SK-N-MC (cell line): ENCODE measurements at regions not wholly inside any gene's neighbourhood (a gene's known extent, or its start where the extent isn't known, plus 50 kb on each side); places are given as distances from the start of the nearest gene placed in this dataset.
"Not testable (repeated sequence)": the region's sequence is repeated elsewhere in the genome, so short reads cannot be mapped to it uniquely, and the experiment has no call there.

Experiments used
- DNase-seq: peaks from one replicate; pipeline ENCODE4 v3.0.0-alpha.2; 2011; ENCODE audit warnings: low read depth, low spot score
- H3K27ac ChIP-seq: fragments of 200-600 bp; sonication (generic); 2 replicates; pipeline ENCODE4 v1.5.1; 2016; ENCODE audit warnings: mixed run types
- H3K36me3 ChIP-seq: fragments of 200-600 bp; sonication (generic); 2 replicates; pipeline ENCODE4 v1.6.1; 2017; ENCODE audit warnings: antibody characterized with exemption, low read length, mixed read lengths; ENCODE audit not compliant: insufficient read depth
- H3K4me3 ChIP-seq: fragments of 200-600 bp; sonication (generic); 2 replicates; pipeline ENCODE4 v1.5.1; 2016
- H3K9ac ChIP-seq: fragments of 200-600 bp; sonication (generic); 2 replicates; pipeline ENCODE4 v1.8.0; 2017; ENCODE audit warnings: mixed run types, mixed read lengths; ENCODE audit not compliant: insufficient read length
- H3K9me3 ChIP-seq: fragments of 200-600 bp; sonication (generic); 2 replicates; pipeline ENCODE4 v1.6.1; 2017; ENCODE audit warnings: low read depth, mild to moderate bottlenecking, antibody characterized with exemption, low read length, moderate library complexity, mixed read lengths
- EZH2 ChIP-seq: fragments of 200-600 bp; sonication (generic); IDR thresholded peaks from one replicate; pipeline ENCODE4 v1.6.1; 2017; ENCODE audit warnings: antibody characterized with exemption
- FOXP2 ChIP-seq: optimal IDR thresholded peaks from 2 replicates; pipeline ENCODE3; 2011; ENCODE audit warnings: mild to moderate bottlenecking, moderate library complexity; ENCODE audit not compliant: insufficient read depth; ENCODE audit errors: extremely low read length, control extremely low read depth
- POLR2AphosphoS5 ChIP-seq: IDR thresholded peaks from 2 replicates; pipeline ENCODE4 v1.6.1; 2012; ENCODE audit warnings: mild to moderate bottlenecking, low read depth, low read length, borderline replicate concordance

DNA sequence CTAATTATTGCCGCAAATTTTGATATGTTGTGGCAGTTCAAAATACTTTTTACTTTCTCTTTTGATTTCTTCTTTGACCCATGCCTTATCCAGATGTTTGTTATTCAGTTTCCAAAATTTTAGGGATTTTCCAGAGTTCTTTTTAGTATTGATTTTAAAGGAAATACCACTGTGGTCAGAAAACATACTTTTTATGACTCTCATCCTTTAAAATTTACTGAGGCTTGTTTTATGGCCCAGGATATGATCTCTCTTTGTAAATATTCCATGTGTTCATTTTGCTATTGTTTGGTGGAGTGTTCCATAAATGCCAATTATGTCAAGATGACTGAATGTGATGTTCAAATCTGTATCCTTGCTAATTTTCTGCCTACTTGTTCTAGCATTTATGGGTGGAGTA is 272.3 kb upstream of the DIPK2B start:
- no peaks in the 10 kb centered on the region for H3K9me3 ChIP-seq
- no peak overlapping the region for H3K9ac ChIP-seq
- no peak for DNase-seq
- H3K27ac ChIP-seq = no peak overlapping the region
- H3K4me3 ChIP-seq = no peak overlapping the region
- TF ChIP-seq FOXP2 (no peak), POLR2AphosphoS5 (no peak), EZH2 (no peak)
- no peaks in the 10 kb centered on the region for H3K36me3 ChIP-seq

DNA sequence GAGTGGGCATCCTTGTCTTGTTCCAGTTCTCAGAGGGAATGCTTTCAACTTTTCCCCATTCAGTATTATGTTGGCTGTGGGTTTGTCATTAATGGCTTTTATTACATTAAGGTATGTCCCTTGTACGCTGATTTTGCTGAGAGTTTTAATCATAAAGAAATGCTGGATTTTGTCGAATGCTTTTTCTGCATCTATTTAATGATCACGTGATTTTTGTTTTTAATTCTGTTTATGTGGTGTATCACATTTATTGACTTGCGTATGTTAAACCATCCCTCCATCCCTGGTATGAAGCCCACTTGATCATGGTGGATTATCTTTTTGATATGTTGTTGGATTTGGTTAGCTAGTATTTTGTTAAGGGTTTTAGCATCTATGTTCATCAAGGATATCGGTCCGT is 266.9 kb upstream of the DIPK2B start:
- H3K27ac ChIP-seq, DNase-seq, H3K9ac ChIP-seq: not testable (repeated sequence)

DNA sequence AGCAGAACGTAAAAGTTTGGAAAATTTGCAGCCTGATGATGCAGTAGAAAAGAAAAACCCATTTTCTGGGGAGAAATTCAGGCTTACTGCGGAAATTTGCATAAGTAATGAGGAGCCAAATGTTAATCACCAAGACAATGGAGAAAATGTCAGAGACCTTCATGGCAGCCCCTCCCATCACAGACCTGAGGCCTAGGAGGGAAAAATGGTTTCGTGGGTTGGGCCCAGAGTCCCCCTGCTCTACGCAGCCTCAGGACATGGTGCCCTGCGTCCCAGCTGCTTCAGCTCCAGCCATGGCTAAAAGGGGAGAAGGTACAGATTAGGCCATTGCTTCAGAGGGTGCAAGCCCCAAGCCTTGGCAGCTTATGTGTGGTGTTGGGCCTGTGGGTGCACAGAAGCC is 255.1 kb upstream of the DIPK2B start:
- H3K36me3 ChIP-seq, H3K27ac ChIP-seq, H3K4me3 ChIP-seq, H3K9ac ChIP-seq, DNase-seq, H3K9me3 ChIP-seq: not testable (repeated sequence)

More for the DNA sequence above, 266.9 kb upstream of the DIPK2B start:
- not testable (repeated sequence) for H3K9me3 ChIP-seq, H3K4me3 ChIP-seq, H3K36me3 ChIP-seq

DNA sequence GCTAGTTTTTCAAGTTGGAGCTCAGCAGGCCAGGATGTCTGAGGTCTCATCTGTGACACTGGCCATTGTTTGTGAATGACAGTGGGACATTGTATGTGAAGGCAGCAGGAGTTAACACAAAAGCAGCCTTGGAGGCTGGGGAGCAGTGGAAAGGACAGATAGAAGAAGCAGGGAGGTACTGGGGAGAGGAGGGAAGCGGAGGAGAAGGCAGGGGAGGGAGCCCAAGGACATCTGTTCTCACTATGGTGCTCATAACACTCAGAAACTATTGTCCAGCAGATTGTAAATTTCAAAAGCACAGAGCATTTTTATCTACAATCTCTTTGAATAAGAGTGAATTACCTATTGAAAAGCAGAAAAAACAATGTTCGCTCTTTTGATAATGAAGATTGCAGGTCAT is 253.6 kb upstream of the DIPK2B start:
- TF ChIP-seq EZH2 (no peak), POLR2AphosphoS5 (no peak), FOXP2 (no peak)
- no peak for DNase-seq
- H3K9ac ChIP-seq = no peak overlapping the region
- H3K4me3 ChIP-seq = no peak overlapping the region
- H3K9me3 ChIP-seq = no peaks in the 10 kb centered on the region
- H3K27ac ChIP-seq = no peak overlapping the region
- H3K36me3 ChIP-seq = no peaks in the 10 kb centered on the region

DNA sequence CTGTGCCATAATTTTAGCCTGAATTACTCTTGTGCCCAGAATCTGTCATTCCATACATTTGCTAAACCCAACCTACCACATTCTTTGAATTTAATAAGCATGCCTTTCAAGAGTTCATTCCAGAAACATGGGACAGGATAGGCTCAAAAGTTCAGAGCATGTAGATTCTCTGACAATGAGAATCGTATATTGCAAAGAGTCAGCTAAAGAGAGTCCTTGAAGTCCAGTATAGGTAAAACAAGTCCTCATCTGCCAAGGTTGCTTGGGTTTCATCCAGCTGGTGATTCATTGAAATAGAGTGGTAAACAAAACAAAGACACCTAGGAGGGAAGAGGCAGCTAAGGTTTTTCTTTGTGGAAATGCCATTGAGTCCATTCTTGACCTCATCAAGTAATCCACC is 249.3 kb upstream of the DIPK2B start:
- Histone ChIP-seq H3K9me3 (no peaks in the 10 kb centered on the region), H3K36me3 (no peaks in the 10 kb centered on the region), H3K27ac (no peak overlapping the region), H3K4me3 (no peak overlapping the region), H3K9ac (no peak overlapping the region)
- no peak for TF ChIP-seq POLR2AphosphoS5
- TF ChIP-seq FOXP2 = no peak
- no peak for TF ChIP-seq EZH2
- DNase-seq = no peak

DNA sequence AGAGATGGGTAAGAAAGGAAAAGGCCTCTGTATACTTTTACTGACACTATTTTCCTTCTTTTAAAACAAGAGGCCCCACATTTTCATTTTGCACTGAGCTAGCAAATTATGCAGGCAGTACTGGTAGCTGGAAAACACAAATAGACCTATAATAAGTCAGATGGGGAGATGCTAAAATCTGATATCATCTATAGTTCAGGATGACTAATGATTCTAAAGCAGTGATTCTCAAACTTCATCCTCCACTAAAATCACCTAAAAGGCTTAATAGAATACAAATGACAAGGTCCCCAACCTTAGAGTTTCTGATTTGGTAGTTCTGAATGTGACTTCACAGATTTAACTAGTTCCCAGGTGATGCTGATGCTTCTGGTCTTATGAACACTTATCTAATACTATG is 247.3 kb upstream of the DIPK2B start:
- no peak overlapping the region for H3K9ac ChIP-seq
- DNase-seq = no peak
- no peak overlapping the region for H3K4me3 ChIP-seq
- no peak overlapping the region for H3K27ac ChIP-seq
- H3K9me3 ChIP-seq = no peaks in the 10 kb centered on the region
- TF ChIP-seq POLR2AphosphoS5 (no peak), EZH2 (no peak), FOXP2 (no peak)
- no peaks in the 10 kb centered on the region for H3K36me3 ChIP-seq

DNA sequence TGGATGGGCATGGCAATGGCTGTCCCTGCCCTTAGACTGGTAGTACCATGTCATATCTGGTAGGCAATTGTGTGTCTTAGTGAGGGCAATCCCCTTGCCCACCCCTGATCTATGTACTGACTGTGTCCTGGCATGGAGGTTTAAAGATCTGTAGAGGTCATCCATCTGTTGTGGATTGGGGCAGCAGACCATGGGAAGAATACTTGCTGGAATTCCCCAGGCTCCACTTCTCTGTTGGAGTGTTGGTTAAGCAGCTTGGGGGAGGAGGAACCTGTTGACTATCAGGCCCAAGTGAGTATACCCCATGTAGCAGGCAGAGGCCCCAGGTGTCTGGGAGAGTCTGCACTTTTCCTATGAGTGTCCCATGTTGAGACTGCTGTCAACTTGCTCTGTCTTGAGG is 246.7 kb upstream of the DIPK2B start:
- DNase-seq = no peak
- Histone ChIP-seq H3K9ac (no peak overlapping the region), H3K36me3 (no peaks in the 10 kb centered on the region), H3K27ac (no peak overlapping the region), H3K9me3 (no peaks in the 10 kb centered on the region), H3K4me3 (no peak overlapping the region)
- TF ChIP-seq EZH2 (no peak), POLR2AphosphoS5 (no peak)

DNA sequence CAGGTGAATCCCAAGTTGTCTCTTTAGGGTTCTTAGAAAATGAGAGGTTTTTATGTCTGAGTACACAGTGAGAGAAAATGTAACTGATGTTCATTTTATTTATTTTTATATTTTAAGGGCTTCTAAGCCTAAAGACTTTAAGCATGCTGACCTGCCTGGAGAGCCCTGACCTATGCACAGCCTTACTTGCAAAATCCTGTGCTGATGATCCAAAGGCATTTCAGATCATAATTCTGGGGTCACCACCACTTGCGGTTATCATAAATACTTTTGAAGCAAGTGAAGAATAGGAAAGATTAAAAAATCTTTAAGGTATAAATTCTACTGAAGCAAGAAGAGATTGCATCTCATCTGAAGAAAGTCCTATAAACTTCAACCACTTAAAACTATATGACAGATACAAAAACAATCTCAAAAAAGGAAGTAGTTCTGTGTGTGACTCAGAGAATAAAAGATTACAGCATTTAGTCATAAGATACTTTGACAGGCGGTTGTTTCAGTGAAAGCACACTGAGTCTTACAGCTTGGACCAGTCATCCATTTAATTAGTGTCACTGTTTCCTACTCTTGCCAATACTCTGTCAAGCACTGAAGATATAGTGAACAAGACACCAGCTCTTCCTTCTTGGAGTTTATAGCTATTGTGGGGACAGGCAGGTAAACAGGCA is 245.2 kb upstream of the DIPK2B start:
- TF ChIP-seq EZH2 = no peak
- TF ChIP-seq POLR2AphosphoS5 = no peak
- no peak for TF ChIP-seq FOXP2
- Histone ChIP-seq H3K9me3 (no peaks in the 10 kb centered on the region), H3K9ac (no peak overlapping the region), H3K36me3 (no peaks in the 10 kb centered on the region), H3K27ac (no peak overlapping the region), H3K4me3 (no peak overlapping the region)
- no peak for DNase-seq

DNA sequence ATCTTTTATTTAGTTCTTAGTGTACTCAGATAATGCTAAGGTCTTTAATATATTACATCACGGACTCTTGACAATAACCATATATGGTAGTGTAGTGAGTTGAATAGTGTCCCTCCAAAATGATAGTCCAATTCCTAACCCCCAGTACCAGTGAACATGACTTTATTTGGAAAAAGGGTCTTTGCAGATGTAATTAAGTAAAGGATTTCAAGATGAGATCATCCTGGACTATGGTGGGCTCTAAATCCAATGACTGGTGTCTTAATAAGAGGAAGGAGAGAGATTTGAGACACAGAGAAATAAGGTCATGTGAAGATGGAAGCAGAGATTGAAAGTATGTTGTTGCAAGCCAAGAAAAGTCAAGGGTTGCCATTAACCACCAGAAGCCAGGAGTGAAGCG is 236.5 kb upstream of the DIPK2B start:
- no peaks in the 10 kb centered on the region for H3K36me3 ChIP-seq
- H3K27ac ChIP-seq = no peak overlapping the region
- H3K9ac ChIP-seq = no peak overlapping the region
- no peak overlapping the region for H3K4me3 ChIP-seq
- TF ChIP-seq EZH2 (no peak), FOXP2 (no peak), POLR2AphosphoS5 (no peak)
- no peak for DNase-seq
- H3K9me3 ChIP-seq = no peaks in the 10 kb centered on the region

DNA sequence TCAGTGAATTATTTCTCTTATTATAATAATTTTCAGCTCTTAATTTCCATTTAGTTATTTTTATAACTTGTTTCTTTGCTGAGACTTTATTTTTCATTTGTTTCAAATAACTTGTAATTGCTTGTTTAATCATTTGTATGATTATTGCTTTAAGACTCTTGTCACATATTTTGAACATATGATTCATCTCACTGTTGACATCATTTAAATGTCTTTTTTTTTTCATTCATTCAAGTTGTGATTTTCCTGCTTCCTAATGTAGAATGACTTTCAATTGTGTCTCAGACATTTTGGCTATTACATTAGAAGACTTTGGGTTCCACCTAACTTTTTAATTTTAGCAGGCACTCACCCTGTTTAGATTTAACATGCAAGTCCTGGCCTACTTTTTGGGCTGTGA is 234.8 kb upstream of the DIPK2B start:
- Histone ChIP-seq H3K27ac (no peak overlapping the region), H3K4me3 (no peak overlapping the region), H3K9ac (no peak overlapping the region), H3K9me3 (no peaks in the 10 kb centered on the region), H3K36me3 (no peaks in the 10 kb centered on the region)
- no peak for DNase-seq
- no peak for TF ChIP-seq EZH2
- no peak for TF ChIP-seq POLR2AphosphoS5
- TF ChIP-seq FOXP2 = no peak
